ENCODE measurements at regions not wholly inside any gene's neighbourhood (a gene's known extent, or its start where the extent isn't known, plus 50 kb on each side); places are given as distances from the start of the nearest gene placed in this dataset.

- H3K4me3 ChIP-seq (ENCODE audit: low read depth, low read length) = no peak overlapping the region
- no peak for DNase-seq (ENCODE audit: low read depth)
Observed at GRCh38 chr14:42719391-42719790, 1112.7 kb downstream of the LRFN5 start.

DNA sequence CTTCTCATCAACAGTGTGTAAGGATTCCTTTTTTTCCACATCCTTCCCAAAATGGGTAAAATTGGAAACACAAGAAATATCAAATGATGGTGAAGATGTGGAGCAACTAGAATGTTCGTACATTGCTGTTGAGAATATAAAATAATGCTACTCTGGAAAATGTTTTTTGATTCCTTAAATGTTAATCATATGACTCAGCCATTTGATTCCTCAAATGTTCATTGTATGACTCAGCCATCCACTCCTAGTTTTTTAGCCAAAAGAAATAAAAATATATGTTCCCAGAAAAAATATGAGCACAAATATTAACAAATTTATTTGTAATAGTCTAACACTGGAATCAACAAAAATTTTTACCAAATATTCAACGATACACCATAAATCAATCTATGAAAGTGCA, 1108.6 kb downstream of the LRFN5 start:
- DNase-seq (ENCODE audit: low read depth) = peak; percentile 31
- no peak for TF ChIP-seq CTCF (IDR thresholded peaks at IDR 0.05; ENCODE audit: insufficient read depth, low read depth, low read length)
- H3K4me3 ChIP-seq (ENCODE audit: low read depth, low read length) = no peak overlapping the region

More at GRCh38 chr14:42719391-42719790, 1112.7 kb downstream of the LRFN5 start:
- no peak for TF ChIP-seq CTCF (IDR thresholded peaks at IDR 0.05; ENCODE audit: insufficient read depth, low read depth, low read length)

- no peak overlapping the region for H3K4me3 ChIP-seq (ENCODE audit: low read depth, low read length)
- no peak for TF ChIP-seq CTCF (IDR thresholded peaks at IDR 0.05; ENCODE audit: insufficient read depth, low read depth, low read length)
- DNase-seq (ENCODE audit: low read depth) = no peak
Observed at GRCh38 chr14:42710071-42710470, 1103.4 kb downstream of the LRFN5 start.

- no peak overlapping the region for H3K4me3 ChIP-seq (ENCODE audit: low read depth, low read length)
- no peak for TF ChIP-seq CTCF (IDR thresholded peaks at IDR 0.05; ENCODE audit: insufficient read depth, low read depth, low read length)
- DNase-seq (ENCODE audit: low read depth) = no peak
Observed at GRCh38 chr14:42703501-42703900, 1096.8 kb downstream of the LRFN5 start.

- no peak overlapping the region for H3K4me3 ChIP-seq (ENCODE audit: low read depth, low read length)
- DNase-seq (ENCODE audit: low read depth) = no peak
- no peak for TF ChIP-seq CTCF (IDR thresholded peaks at IDR 0.05; ENCODE audit: insufficient read depth, low read depth, low read length)
Observed at GRCh38 chr14:42687421-42687820, 1080.7 kb downstream of the LRFN5 start.

- peak; percentile 77 for DNase-seq (ENCODE audit: low read depth)
Observed at GRCh38 chr14:42683707-42684106, 1077.0 kb downstream of the LRFN5 start.

More at GRCh38 chr14:42683707-42684106, 1077.0 kb downstream of the LRFN5 start:
- TF ChIP-seq CTCF (IDR thresholded peaks at IDR 0.05; ENCODE audit: insufficient read depth, low read depth, low read length) = no peak
- no peak overlapping the region for H3K4me3 ChIP-seq (ENCODE audit: low read depth, low read length)

All from fibroblast of villous mesenchyme (primary cell).